AG10803 (cell line): ENCODE measurements at regions not wholly inside any gene's neighbourhood (a gene's known extent, or its start where the extent isn't known, plus 50 kb on each side); places are given as distances from the start of the nearest gene placed in this dataset.
"Not testable (repeated sequence)": the region's sequence is repeated elsewhere in the genome, so short reads cannot be mapped to it uniquely, and the experiment has no call there.

Experiments
- DNase-seq: peaks from one replicate; pipeline ENCODE4 v3.0.0; 2010; ENCODE audit warnings: low read depth
- H3K4me3 ChIP-seq: 2 replicates; pipeline ENCODE4 v1.5.1; 2011; ENCODE audit warnings: mild to moderate bottlenecking, low read length, control low read depth
- CTCF ChIP-seq: conservative IDR thresholded peaks from 2 replicates; pipeline ENCODE4 v1.5.1; 2011; ENCODE audit warnings: mild to moderate bottlenecking, low read length, control low read depth, inconsistent platforms

GRCh38 chr3:71983694-71984093, 198.7 kb upstream of the PROK2 start:
- TF ChIP-seq CTCF, result no peak
- H3K4me3 ChIP-seq, result no peak overlapping the region
- DNase-seq, result no peak

- H3K4me3 ChIP-seq, result not testable (repeated sequence)
- peak; percentile 84 for DNase-seq
These were observed 197.7 kb upstream of the PROK2 start for GRCh38 chr3:71982506-71983258.

DNA sequence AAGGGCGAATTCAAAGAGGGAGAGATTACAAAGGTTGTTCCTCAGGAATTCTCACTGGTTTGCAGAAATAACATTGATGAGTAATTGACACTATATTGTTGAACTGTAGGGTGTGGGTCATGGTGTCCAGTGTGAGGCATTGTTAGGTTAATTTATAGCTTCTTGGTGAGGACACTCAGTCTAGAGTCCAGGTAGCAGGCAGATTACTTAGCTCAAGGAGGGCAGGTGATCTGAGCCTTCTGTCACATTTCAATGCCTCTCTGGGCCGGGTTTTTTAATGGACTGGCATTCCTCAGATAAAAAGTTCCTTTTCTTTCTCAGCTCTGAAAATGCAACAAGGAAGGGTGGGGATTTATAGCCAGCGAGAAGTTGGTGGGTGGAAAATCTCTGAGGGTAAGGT, 194.2 kb upstream of the PROK2 start:
- H3K4me3 ChIP-seq, result no peak overlapping the region
- DNase-seq, result no peak
- TF ChIP-seq CTCF, result no peak

DNA sequence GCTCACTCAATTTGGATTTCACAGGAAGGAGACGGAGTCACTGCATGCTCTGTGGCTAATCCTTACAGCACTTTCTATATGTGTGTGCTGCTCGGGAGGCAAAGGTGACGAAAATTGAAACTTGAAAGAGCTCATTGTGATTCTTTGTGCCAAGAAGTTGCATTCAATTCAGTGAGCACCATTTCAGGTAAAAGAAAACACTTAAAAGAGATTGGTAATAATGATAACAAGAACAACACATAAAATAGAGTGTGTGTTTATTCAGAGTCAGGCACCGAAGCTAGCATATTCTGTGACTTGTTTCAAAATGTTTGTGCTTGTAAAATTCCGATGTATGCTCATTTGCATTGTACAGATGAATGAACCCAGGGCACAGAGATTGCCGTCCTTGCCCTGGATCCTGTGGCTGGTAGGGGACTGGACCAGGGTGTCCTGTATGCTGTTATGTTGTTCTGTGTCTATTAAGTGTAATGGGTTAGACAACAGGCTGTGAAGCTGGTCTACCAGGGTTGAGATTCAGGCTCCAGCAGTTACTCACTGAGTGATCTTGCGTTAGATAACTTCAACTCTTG, 193.3 kb upstream of the PROK2 start:
- no peak for DNase-seq
- no peak overlapping the region for H3K4me3 ChIP-seq

DNA sequence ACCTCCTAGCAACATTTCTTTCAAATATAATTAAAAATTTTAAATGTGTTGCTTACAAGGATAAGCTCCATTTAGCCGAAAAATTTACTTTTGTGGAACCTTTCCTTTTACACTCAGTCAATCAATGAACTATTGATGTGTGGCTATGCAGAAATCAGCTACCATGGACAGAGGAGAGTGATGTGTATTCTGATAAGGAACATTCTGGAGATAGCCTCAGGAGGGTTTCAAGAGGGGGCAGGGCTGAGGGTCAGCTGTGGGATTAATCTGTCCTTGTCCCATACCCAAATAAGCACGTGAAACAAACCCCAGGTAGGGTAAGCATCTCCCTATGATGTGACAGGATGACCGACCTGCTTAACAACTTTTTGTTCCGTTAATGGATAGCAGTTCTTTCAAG, 192.6 kb upstream of the PROK2 start:
- DNase-seq, result no peak
- TF ChIP-seq CTCF, result no peak
- H3K4me3 ChIP-seq, result no peak overlapping the region

More for the DNA sequence above, 193.3 kb upstream of the PROK2 start:
- no peak for TF ChIP-seq CTCF

DNA sequence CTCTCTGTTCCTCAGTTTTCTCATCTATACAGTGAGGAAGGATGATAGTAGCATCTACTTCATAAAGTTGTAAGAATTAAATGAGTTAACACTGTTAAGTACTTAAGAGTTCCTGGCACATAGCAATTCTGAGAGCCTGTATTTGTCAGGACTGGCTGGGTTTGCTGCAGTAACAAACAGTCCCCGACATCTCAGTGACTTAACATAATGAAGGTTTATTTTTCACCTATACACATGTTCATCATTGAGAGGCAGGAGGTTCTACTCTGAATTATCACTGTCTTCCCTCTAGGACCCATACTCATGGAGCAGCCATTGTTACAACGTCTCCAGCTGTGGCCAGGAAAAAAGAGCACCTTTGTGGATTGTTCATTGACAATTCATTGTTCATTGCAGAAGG, 190.6 kb upstream of the PROK2 start:
- TF ChIP-seq CTCF, result no peak
- DNase-seq, result no peak
- H3K4me3 ChIP-seq, result no peak overlapping the region

DNA sequence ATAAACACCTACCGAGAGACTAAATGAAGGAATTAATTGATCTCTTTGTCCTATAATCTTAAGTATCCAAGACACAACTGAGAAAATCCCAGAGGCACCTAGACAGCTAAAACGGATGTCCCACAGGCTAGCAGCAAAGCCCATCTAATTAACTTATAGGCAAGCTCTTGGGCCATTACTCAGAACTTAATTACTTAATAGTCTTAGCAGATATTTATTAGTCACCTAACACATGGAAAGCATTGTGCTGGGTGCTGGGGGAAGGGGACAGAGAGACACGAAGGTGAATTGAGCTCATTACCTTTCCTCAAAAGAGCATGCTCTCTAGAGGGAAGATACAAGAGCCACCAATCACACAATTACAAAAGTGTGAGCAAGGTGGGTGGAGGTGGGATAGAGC, 189.8 kb upstream of the PROK2 start:
- no peak for TF ChIP-seq CTCF
- H3K4me3 ChIP-seq, result no peak overlapping the region
- no peak for DNase-seq
